ENCODE measurements at regions not wholly inside any gene's neighbourhood (a gene's known extent, or its start where the extent isn't known, plus 50 kb on each side); places are given as distances from the start of the nearest gene placed in this dataset.

DNA sequence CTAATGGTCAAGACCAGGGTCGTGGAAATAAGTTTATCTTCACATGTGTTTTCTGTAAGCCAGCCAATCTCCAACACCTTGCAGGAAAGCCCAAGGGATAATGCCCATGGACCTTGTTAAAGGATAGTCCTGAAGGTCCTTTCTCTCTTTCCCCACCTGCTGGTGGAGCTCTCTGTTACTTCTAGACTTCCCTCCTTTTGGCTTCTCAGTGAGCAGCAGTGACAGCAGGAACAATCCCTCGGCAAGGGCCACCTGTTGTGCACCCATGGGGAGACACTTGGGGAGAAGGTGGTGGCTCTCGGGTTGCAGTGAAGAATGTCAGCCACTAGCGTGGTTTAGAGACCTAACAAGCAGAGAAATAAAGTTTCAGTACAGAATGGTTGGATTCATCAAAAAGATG is 84.0 kb upstream of the OSBPL11 start:
- TF ChIP-seq, protein P1, sequence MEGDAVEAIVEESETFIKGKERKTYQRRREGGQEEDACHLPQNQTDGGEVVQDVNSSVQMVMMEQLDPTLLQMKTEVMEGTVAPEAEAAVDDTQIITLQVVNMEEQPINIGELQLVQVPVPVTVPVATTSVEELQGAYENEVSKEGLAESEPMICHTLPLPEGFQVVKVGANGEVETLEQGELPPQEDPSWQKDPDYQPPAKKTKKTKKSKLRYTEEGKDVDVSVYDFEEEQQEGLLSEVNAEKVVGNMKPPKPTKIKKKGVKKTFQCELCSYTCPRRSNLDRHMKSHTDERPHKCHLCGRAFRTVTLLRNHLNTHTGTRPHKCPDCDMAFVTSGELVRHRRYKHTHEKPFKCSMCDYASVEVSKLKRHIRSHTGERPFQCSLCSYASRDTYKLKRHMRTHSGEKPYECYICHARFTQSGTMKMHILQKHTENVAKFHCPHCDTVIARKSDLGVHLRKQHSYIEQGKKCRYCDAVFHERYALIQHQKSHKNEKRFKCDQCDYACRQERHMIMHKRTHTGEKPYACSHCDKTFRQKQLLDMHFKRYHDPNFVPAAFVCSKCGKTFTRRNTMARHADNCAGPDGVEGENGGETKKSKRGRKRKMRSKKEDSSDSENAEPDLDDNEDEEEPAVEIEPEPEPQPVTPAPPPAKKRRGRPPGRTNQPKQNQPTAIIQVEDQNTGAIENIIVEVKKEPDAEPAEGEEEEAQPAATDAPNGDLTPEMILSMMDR (IDR thresholded peaks at IDR 0.05 in 2 of 3, conservative IDR thresholded peaks at IDR 0.05 in 1 of 3; ENCODE audit: borderline replicate concordance in 1 of 3, insufficient read depth in 1 of 3, low read depth in 2 of 3, low read length in 2 of 3), result 0 out of 6 replicates have a peak, but pooled peaks of 1 of the 3 experiments have one; percentile 4
- TF ChIP-seq ZFX (IDR thresholded peaks at IDR 0.05) (no peak), EZH2 (IDR thresholded peaks at IDR 0.05) (no peak), POLR2AphosphoS5 (IDR thresholded peaks at IDR 0.05; ENCODE audit: low read depth, low read length) (no peak)
